Cardiac septum (tissue), 1 donor: ENCODE measurements at regions not wholly inside any gene's neighbourhood (a gene's known extent, or its start where the extent isn't known, plus 50 kb on each side); places are given as distances from the start of the nearest gene placed in this dataset.
"Not testable (repeated sequence)": the region's sequence is repeated elsewhere in the genome, so short reads cannot be mapped to it uniquely, and the experiment has no call there.

Experiments
- DNase-seq: peaks from one replicate; pipeline ENCODE4 v3.0.0-alpha.2; 2020; ENCODE audit warnings: low spot score
- intact Hi-C: fragments of 100-400 bp; cut with DNase I; formaldehyde crosslinking; loops from one replicate; pipeline ENCODE4 v1.14.0; 2022
- donor health status: DM: no; HTN: no; CAD: no.

GRCh38 chrX:63581906-63582305, 203.1 kb downstream of the ARHGEF9 start:
- intact Hi-C loops = no loop called here
- no peak for DNase-seq

GRCh38 chrX:63581398-63581797, 203.6 kb downstream of the ARHGEF9 start:
- DNase-seq = no peak

GRCh38 chrX:63576533-63576932, 208.5 kb downstream of the ARHGEF9 start:
- DNase-seq = no peak
- intact Hi-C loops = no loop called here

More at GRCh38 chrX:63581398-63581797, 203.6 kb downstream of the ARHGEF9 start:
- intact Hi-C loops = no loop called here

GRCh38 chrX:63575700-63576099, 209.3 kb downstream of the ARHGEF9 start:
- intact Hi-C loops, DNase-seq: not testable (repeated sequence)

GRCh38 chrX:63566856-63567255, 215.7 kb upstream of the SPIN4 start:
- no peak for DNase-seq
- intact Hi-C loops = loop anchor here (10.0 kb wide), 1 partner anchor 88 kb away; no protein-coding TSS in a partner anchor

GRCh38 chrX:63561425-63561824, 210.3 kb upstream of the SPIN4 start:
- intact Hi-C loops = loop anchor here (10.0 kb wide), 1 partner anchor 93 kb away; no protein-coding TSS in a partner anchor

GRCh38 chrX:63560601-63561218, 209.6 kb upstream of the SPIN4 start:
- DNase-seq = peak; percentile 76
- intact Hi-C loops = loop anchor here (10.0 kb wide), 1 partner anchor 94 kb away; no protein-coding TSS in a partner anchor

More at GRCh38 chrX:63561425-63561824, 210.3 kb upstream of the SPIN4 start:
- no peak for DNase-seq

- DNase-seq = no peak
- intact Hi-C loops = no loop called here
Observed at GRCh38 chrX:63551856-63552255, 200.7 kb upstream of the SPIN4 start.

GRCh38 chrX:63530654-63531053, 179.5 kb upstream of the SPIN4 start:
- intact Hi-C loops = no loop called here

GRCh38 chrX:63529961-63530360, 178.8 kb upstream of the SPIN4 start:
- DNase-seq = no peak
- intact Hi-C loops = no loop called here

More at GRCh38 chrX:63530654-63531053, 179.5 kb upstream of the SPIN4 start:
- no peak for DNase-seq

GRCh38 chrX:63526863-63527262, 175.7 kb upstream of the SPIN4 start:
- intact Hi-C loops = no loop called here

GRCh38 chrX:63525491-63525890, 174.4 kb upstream of the SPIN4 start:
- DNase-seq = no peak

More at GRCh38 chrX:63526863-63527262, 175.7 kb upstream of the SPIN4 start:
- DNase-seq = no peak

GRCh38 chrX:63519368-63519767, 168.2 kb upstream of the SPIN4 start:
- DNase-seq, intact Hi-C loops: not testable (repeated sequence)

More at GRCh38 chrX:63525491-63525890, 174.4 kb upstream of the SPIN4 start:
- intact Hi-C loops = no loop called here

GRCh38 chrX:63514569-63515080, 163.5 kb upstream of the SPIN4 start:
- DNase-seq = no peak
- intact Hi-C loops = no loop called here

GRCh38 chrX:63513825-63514568, 162.9 kb upstream of the SPIN4 start:
- no peak for DNase-seq
- intact Hi-C loops = no loop called here

GRCh38 chrX:63511361-63511760, 160.2 kb upstream of the SPIN4 start:
- intact Hi-C loops = no loop called here
- no peak for DNase-seq

- no peak for DNase-seq
Observed at GRCh38 chrX:63508668-63509067, 157.5 kb upstream of the SPIN4 start.

GRCh38 chrX:63506320-63506719, 155.2 kb upstream of the SPIN4 start:
- DNase-seq = no peak
- intact Hi-C loops = no loop called here

More at GRCh38 chrX:63508668-63509067, 157.5 kb upstream of the SPIN4 start:
- intact Hi-C loops = no loop called here

GRCh38 chrX:63503541-63503940, 152.4 kb upstream of the SPIN4 start:
- intact Hi-C loops = no loop called here
- DNase-seq = no peak

- intact Hi-C loops = no loop called here
- no peak for DNase-seq
Observed at GRCh38 chrX:63488546-63489373, 137.6 kb upstream of the SPIN4 start.
